CD4-positive, alpha-beta T cell treated with Interleukin-17A for 1 hour (primary cell): ENCODE measurements at regions not wholly inside any gene's neighbourhood (a gene's known extent, or its start where the extent isn't known, plus 50 kb on each side); places are given as distances from the start of the nearest gene placed in this dataset.
"Not testable (repeated sequence)": the region's sequence is repeated elsewhere in the genome, so short reads cannot be mapped to it uniquely, and the experiment has no call there.

Experiments
- DNase-seq: peaks from one replicate; pipeline ENCODE4 v3.0.0-alpha.2; 2020

- DNase-seq: no peak
Measured at GRCh38 chr14:40345334-40345733, 913.1 kb upstream of the FBXO33 start.

- DNase-seq: no peak
Measured at GRCh38 chr14:40340708-40341107, 908.5 kb upstream of the FBXO33 start.

GRCh38 chr14:40336846-40337245 is 904.6 kb upstream of the FBXO33 start:
- no peak for DNase-seq

GRCh38 chr14:40326519-40326918 is 894.3 kb upstream of the FBXO33 start:
- DNase-seq: not testable (repeated sequence)

- no peak for DNase-seq
Measured at GRCh38 chr14:40318211-40318719, 886.0 kb upstream of the FBXO33 start.

- DNase-seq: no peak
Measured at GRCh38 chr14:40317690-40318089, 885.5 kb upstream of the FBXO33 start.

GRCh38 chr14:40312296-40312695 is 880.1 kb upstream of the FBXO33 start:
- no peak for DNase-seq

- DNase-seq: no peak
Measured at GRCh38 chr14:40309124-40309523, 876.9 kb upstream of the FBXO33 start.

- no peak for DNase-seq
Measured at GRCh38 chr14:40308240-40308639, 876.0 kb upstream of the FBXO33 start.

- no peak for DNase-seq
Measured at GRCh38 chr14:40296821-40297220, 864.6 kb upstream of the FBXO33 start.

GRCh38 chr14:40292664-40293063 is 860.4 kb upstream of the FBXO33 start:
- DNase-seq: no peak

- DNase-seq: no peak
Measured at GRCh38 chr14:40282196-40282595, 850.0 kb upstream of the FBXO33 start.

- DNase-seq: no peak
Measured at GRCh38 chr14:40280652-40281051, 848.4 kb upstream of the FBXO33 start.

- no peak for DNase-seq
Measured at GRCh38 chr14:40273417-40273816, 841.2 kb upstream of the FBXO33 start.

- no peak for DNase-seq
Measured at GRCh38 chr14:40271480-40271879, 839.2 kb upstream of the FBXO33 start.

- DNase-seq: no peak
Measured at GRCh38 chr14:40269436-40269835, 837.2 kb upstream of the FBXO33 start.

- no peak for DNase-seq
Measured at GRCh38 chr14:40268236-40268635, 836.0 kb upstream of the FBXO33 start.

GRCh38 chr14:40265096-40265495 is 832.9 kb upstream of the FBXO33 start:
- no peak for DNase-seq

- no peak for DNase-seq
Measured at GRCh38 chr14:40252817-40253447, 820.7 kb upstream of the FBXO33 start.

- DNase-seq: no peak
Measured at GRCh38 chr14:40248671-40249070, 816.4 kb upstream of the FBXO33 start.

GRCh38 chr14:40240245-40240859 is 808.1 kb upstream of the FBXO33 start:
- DNase-seq: no peak

GRCh38 chr14:40232302-40232701 is 800.1 kb upstream of the FBXO33 start:
- DNase-seq: no peak

GRCh38 chr14:40229676-40230075 is 797.4 kb upstream of the FBXO33 start:
- DNase-seq: no peak

GRCh38 chr14:40222996-40223395 is 790.8 kb upstream of the FBXO33 start:
- DNase-seq: no peak

GRCh38 chr14:40221428-40221827 is 789.2 kb upstream of the FBXO33 start:
- DNase-seq: no peak
